Renal pelvis (tissue), 1 donor: ENCODE measurements at regions not wholly inside any gene's neighbourhood (a gene's known extent, or its start where the extent isn't known, plus 50 kb on each side); places are given as distances from the start of the nearest gene placed in this dataset.
A peak's percentile ranks its signal among the peaks of the same experiment; 100 is the strongest.

Experiments
- DNase-seq: peaks from one replicate; pipeline ENCODE4 v3.0.0-alpha.2; 2013

DNA sequence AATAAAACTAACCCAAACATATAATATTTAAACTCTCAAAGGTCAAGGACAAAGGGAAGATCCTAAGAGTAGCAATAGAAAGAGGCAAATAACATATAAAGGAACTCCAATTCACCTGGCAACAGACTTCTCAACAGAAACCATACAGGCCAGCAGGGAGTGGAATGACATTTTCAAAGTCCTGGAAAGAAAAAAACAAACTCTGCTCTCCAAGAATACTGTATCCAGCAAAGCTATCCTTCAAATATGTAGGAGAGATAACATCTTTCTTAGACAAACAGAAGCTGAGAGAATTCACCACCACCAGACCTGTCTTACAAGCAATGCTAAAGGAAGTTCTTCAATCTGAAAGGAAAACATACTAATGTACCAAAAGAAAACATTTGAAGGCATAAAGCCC is 51.5 kb upstream of the TMEM158 start:
- no peak for DNase-seq

DNA sequence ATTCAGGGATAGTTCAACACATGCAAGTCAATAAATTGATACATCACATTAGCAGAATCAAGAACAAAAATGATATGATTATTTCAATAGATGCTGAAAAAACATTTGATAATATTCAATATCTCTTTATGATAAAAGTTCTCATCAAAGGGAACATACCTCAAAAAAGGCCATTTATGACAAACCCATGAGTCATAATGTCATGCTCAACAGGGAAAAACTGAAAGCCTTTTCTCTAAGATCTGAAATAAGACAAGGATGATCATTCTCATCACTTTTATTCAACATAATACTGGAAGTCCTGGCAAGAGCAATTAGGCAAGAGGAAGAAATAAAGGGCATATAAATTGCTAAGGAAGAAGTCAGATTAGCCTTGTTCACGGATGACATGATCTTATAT is 54.1 kb upstream of the TMEM158 start:
- no peak for DNase-seq

DNA sequence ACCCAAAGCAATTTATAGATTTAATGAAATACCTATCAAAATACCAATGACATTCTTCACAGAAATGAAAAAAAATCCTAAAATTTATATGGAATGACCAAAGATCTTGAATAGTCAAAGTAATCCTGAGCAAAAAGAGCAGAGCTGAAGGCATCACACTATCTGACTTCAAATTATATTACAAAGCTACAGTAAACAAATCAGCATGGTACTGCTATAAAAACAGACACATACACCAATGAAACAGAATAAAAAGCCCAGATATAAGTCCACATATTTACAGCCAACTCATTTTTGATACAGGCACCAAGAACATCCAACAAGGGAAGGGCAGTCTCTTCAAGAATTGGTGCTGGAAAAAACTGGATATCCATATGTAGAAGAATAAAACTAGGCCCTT is 54.9 kb upstream of the TMEM158 start:
- DNase-seq, result no peak

DNA sequence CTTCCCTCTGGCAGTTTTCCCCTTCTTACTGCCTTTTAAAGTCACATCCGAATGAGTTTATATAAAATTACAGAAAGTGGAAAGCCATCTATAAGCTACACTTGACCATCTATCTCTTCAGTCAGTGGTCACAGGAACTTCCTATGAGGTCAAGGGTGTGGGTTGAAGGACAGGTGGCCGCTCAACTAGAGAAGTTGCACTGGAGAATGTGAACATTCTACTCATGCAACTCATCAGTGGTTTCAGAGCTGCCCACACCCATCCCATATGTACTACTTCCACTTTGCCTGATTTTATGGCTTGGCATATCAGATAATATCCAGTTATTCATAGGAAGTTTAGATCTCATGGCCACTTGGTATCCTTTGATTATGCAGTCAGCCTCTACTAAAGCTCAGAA is 57.4 kb upstream of the TMEM158 start:
- no peak for DNase-seq

DNA sequence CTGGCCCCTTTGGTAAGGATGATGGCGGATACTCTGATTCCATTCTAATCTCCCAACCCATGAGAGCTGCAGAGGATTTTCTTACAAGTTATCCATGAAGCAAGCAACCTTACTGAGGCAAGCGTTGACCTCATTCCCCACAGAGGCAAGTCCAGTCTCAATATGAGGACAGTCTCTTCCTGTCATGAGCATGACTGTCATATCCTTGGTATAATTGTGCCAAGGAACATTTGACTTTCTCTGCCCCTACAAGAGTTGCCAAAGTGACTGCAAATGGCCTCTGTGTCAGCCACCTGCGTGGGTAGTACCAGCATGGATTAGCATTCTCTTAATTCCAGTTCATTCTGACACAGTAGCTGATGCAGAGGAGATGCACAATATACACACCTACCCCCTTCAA is 71.2 kb upstream of the TMEM158 start:
- no peak for DNase-seq

DNA sequence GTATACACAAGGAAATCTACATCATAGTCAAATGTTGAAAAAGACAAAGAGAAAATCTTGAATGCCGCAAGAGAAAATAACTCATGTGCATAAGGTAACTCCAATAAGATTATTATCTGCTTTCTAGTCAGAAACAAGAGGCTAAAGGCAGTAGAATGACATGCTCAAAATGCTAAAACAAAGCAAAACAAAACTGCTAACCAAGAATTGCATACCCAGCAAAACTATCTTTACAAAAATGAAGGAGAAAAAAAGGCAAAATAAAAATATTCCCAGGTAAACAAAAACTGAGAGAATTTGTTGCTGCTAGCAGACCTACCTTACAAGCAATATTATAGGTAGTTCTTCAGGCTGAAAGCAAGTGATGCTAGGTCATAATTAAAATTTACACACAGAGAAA is 76.4 kb upstream of the TMEM158 start:
- DNase-seq, result no peak

DNA sequence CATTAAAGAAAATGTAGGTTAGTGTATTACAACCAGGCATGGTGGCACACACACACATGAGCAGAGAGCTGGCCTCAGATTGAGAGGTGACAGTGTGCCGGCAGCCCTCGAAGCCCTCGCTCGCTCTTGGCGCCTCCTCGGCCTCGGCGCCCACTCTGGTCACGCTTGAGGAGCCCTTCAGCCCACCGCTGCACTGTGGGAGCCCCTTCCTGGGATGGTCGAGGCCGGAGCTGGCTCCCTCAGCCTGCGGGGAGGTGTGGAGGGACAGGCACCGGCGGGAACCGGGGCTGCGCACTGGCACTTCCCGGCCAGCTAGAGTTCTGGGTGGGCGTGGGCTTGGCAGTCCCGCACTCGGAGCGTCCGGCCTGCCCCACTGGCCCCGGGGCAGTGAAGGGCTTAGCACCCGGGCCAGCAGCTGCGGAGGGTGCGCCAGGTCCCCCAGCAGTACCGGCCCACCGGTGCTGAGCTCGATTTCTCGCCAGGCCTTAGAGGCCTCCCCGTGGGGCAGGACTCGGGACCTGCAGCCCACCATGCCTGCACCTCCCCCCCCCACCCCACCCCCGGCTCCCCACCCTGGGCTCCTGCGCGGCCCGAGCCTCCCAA is 80.4 kb upstream of the TMEM158 start:
- DNase-seq, result no peak

DNA sequence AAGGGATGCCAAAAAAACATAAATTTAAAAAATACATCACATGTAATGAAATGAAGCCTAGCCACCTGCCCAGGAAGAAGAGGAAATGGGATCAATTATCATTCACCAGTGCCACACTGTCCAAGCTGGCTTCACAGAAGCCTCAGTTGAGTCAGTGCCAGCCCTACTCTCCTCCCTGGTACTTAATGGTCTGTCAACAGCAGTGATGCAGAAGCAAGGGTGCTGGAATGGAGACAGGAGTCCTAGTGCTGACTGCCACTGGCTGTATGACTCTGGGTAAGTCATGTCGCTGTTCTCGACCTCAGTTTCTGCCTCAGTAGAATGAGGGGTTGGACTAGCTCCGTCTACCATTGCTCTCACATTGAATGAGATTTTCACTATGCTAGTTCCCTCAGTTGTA is 78.5 kb upstream of the LARS2 start:
- no peak for DNase-seq

DNA sequence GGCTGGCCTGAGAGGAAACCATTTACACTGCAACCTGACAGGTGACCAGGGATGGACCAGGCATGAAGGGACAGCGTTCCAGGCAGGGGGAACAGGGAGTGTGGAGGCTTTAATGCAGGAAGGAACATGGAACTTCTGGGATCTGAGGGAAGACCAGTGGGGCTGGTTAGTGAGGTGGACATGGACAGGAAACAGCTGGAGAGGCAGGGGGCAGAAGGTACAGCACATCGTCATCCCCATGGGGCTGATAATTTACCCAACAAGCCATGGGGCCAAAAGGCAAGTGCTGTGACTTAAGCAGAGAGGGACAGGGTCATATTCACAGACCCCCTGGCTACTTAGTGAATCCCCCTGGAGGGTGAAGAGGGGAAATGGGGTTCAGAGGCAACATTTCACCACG is 77.0 kb upstream of the LARS2 start:
- no peak for DNase-seq

DNA sequence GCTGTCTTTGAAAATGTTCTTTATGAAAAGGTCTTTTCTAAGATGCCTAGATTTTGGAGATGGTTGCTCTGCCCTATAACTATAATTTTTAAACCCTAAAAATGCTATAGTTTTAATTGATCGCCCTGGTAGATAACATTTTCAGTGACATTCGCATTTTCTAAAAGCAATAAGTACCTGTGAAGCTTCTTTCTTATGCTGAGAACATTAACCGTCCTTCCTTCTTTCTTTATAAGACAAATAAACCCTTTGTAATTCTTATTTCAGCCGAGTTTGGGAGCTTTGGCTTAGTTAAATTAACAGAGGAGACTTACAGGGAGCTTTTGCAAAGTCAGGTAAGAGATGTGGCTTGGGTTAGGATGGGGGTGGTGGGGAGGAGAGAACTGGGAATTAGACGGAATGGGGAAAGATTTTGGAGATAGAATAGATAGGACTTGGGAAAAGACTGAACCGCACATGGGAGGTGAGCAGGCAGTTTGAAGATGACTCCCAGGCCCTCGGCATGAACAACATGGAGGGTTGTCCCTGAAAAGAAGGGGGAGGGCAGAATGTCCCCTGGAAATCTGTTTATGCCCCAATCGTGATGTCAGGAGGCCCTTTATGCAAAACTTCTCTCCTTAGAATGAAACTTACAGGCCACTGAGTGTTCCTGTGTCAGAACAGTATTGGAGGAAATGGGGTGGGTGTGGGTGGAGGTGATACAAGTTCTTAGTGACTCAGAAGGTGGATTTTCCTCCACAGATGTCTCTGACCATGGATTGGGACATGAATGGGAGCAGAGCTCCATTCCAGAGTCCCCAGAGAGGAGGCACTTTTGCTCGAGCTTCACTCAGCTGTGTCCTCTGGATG is 76.2 kb upstream of the LARS2 start:
- no peak for DNase-seq

DNA sequence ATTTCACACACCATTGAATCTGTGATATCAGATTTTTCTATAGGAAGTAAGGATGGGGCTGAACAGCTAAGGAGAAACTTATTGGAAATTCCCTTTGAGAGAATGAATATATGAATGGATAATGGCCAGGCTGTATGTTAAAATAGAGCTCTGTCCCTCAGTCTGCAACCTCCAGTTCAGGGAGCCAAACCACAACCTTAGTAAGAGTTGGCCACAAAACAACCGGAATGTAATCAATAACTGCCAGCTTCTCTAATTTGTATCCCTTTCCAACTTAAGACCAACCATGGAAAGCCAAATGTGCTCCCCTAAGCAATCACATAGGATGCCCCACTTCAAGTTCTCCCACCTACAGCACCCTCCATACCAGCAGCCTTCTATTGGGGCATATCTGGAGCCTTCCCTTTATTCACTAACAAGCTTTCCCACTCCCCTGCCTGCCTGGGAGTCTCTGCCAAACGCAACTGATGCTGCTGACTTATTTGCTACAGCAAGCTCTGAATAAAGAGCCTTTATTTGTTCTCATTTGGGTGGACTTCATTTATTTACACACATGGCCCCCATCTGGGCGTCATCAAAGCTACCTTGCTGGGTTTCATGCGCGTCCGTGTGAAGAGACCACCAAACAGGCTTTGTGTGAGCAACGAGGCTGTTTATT is 75.4 kb upstream of the LARS2 start:
- no peak for DNase-seq

DNA sequence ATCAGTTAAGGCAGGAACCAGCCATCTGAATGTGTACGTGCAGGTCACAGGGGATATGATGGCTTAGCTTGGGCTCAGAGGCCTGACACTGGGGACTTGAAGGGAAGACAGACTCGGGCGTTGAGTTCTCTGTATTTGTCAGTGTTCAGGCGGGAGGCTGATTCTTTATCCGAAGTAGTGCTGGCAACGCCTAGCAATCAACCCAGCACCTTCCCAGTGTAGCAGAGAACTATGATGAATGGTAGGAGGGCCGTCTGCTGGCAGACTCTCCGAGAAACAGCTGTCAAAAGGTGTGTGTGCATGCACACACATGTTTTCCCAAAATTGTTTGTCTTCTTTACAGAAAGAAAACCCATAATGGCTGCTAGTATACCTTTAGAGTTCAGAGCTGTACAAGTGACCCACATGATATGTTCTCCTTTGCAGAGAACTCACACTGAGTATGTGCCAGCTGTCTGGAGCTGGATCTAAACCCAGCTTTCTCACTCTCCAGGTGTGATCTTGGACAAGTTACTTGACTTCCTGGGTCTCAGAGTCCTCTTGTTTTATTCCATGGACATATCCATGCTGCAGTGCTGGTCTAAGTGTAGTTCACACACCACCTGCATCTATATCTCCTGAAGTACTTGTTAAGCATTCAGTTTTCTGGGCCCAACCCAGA is 74.5 kb upstream of the LARS2 start:
- DNase-seq, result no peak

DNA sequence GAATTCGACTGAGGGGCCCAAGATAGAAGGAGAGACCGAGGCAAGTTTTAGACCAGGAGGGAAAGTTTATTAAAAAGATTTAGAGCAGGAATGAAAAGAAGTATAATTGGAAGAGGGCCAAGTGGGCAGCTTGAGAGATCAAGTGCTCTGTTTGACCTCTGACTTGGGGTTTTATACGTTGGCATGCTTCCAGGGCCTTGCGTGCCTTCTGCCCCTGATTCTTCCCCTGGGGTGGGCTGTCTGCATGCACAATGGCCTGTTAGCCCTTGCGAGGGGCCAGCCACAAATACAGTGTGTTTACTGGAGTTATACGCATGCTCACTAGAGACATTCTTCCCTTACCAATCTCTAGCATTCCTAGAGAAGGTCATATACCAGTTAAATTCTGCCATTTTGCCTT is 70.7 kb upstream of the LARS2 start:
- peak; percentile 2 for DNase-seq

DNA sequence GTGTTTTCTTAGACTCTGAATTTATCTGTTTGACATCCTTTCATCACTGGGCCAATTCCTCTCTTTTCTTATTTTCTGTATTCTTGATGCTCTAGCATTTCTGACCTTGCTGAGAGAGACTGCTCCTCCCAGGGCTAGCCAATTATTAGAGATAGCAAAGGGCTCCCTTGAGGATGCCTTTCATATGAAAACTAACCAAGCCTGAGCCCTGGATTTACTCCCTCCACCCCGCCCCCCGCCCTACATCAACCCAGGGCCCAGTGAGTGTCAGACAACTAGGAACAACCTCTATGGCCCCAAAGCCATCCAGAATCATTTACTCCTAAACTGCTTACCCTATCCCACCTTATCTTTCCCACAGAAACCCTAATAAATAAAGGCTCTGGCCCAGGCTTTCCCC is 69.7 kb upstream of the LARS2 start:
- DNase-seq, result no peak

DNA sequence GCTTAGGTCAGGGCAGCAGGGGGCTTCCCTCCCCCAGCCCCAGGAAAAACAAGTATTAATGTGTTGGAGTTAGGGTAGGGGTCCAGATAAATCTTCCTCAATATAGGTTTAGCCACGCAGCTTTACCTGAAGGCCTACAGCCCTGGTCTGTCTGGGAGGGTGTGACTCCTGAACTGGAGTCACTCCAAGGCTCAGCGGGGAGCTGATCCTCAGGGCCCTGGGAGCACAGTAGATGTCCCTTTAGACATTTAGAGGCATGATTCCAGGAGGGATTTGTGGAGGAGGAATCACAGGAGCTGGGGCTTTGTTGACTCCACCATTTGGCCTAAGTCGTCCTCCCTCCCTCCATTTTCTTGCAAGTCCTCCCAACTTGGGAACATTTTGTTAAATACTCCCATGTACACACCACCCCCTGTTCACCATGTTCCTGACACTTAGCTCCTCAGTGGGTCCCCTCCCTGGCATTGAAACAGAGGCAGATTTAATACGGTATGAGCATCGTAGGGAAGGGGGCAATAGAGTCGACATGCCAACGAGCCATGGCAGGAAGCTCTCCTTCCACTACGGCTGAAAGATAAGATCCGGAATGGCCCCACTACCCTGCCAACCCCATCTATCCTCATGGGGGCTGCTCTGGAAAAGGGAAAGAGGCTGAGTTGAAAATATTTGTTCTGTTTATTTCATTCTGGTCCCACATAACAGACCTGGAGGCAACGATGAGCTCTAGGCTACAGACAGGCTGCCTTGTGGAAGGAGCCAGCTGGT is 69.0 kb upstream of the LARS2 start:
- no peak for DNase-seq

DNA sequence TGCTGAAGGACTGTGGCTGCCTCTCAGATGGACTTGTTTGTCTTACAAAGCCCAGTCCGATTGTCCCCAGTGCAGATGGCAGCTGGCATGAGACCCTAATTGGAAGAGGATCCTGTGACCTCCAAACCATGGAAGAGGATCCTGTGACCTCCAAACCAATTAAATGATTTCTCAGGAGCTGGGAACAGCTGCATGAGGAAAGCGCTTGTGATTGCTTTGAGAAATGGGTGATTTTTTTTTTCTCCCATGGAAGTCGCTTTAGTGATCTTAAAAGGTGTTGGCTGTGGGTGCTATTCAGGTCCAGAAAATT is 68.4 kb upstream of the LARS2 start:
- no peak for DNase-seq

DNA sequence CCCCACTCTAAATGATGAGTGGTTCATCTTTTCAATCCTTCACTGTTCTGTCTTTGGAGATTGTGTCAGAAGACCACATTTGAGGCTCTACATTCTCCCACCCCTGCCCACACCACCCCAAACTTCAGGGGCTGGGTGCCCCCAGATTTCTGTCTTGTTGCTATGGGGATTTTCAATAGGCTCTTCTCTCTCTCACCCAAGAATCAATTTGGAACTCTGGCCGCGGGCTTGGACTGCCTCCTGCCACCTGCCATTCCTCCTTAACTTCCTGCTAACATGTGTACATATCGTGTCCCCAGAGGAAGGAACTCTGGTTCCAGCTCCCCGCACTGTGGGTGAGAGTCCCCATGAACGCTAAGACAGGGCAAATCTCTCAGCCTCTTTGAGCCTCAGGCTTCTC is 67.4 kb upstream of the LARS2 start:
- no peak for DNase-seq

DNA sequence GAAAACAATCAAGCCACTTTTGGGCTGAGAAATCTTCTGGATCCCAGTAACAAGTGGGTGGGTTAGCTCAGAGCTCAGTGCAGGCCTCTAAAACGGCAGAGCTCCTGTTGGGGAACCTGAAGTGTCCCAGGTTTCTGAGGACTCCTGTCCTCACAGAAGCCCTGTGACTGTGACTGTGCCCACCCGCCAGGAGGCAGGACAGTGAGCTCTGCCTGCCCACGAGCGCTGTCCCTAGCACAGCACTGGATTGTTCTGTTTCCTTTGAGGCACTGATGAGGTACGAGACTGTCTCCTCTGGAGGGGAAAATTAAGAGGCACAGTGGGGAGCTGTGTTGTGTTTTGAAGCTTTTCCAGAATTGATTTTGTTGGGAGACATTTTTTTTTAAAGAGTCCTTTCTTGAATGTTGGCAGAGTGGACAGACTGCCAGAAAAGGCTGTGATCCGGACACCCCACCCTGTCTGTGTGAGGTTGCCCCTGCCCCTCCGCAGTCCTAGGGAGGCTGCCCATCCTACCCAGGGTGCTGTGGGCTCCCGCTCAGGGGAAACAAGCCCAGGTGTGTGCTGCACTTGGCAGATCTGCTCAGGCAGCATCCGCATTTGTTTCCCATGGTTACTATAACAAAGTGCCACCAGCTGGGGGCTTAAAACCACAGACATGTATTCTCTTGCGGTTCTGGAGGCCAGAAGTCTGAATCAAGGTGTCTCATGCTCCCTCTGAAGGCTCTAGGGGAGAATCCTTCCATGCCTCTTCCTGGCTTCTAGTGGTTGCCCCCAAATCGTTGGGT is 66.6 kb upstream of the LARS2 start:
- DNase-seq, result no peak

DNA sequence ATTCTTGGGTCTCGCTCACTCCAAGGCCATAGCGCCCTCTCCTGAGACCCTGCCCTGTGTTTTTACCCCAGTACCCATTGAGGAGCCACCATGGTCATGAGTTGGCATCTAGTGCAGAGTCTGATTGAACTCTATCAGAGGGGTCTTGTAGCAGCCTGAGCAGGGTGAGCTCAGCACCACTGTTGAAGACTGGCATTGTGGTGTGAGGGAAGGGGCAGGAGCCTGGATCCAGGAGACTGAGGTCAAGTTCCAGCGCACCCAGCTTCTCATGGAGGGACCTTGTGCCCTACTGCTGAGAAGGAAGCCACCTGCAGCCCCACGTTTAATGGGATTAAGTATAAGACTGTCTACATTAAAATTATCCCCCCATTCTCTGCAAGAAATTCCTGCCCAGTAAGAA is 65.8 kb upstream of the LARS2 start:
- DNase-seq, result no peak

DNA sequence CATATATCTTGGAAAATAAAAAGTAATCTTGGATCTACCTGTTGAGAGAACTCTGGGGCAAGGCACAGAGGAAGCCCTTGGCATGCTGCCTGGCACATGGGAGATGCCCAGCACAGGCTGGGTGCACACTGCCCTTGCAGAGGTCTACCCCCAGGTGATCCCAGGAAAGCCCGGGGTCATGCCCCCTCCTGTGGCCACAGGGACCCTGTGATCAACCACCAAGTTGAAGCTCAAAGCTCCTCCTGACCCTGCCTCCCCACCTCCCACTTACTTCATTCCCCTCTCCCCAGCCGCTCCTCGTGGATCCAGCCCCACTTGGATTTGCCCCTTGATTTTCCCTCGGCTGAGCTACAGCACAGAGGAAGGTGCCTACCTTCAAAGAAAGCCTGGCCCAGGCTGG is 62.7 kb upstream of the LARS2 start:
- DNase-seq, result no peak

DNA sequence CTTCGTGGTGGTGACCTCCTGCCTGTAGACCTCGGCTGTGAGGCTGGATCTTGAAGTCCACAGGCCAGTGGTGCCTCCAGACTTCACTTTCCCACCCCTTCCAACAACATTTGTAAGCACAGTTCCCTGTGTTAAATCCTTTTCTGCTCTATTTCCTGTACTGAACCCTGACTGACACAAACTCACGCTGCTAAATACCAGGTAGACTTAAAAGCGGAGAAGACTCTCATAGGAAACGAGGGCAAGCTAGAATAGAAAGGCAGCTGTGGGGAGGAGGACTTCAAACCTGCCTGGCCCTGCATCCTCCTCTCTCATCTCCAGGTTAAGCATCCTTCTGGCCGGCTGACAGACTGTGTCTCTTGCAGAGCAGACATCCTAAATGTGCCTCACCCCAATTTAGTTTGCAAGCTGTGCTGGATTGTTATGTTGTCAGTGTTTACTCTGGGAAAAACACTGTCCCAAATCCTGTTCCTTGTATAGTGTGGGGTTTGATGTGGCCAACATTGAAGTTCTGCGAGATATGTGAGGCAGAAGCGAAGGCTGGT is 58.5 kb upstream of the LARS2 start:
- no peak for DNase-seq
